ENCODE measurements at regions not wholly inside any gene's neighbourhood (a gene's known extent, or its start where the extent isn't known, plus 50 kb on each side); places are given as distances from the start of the nearest gene placed in this dataset.

DNA sequence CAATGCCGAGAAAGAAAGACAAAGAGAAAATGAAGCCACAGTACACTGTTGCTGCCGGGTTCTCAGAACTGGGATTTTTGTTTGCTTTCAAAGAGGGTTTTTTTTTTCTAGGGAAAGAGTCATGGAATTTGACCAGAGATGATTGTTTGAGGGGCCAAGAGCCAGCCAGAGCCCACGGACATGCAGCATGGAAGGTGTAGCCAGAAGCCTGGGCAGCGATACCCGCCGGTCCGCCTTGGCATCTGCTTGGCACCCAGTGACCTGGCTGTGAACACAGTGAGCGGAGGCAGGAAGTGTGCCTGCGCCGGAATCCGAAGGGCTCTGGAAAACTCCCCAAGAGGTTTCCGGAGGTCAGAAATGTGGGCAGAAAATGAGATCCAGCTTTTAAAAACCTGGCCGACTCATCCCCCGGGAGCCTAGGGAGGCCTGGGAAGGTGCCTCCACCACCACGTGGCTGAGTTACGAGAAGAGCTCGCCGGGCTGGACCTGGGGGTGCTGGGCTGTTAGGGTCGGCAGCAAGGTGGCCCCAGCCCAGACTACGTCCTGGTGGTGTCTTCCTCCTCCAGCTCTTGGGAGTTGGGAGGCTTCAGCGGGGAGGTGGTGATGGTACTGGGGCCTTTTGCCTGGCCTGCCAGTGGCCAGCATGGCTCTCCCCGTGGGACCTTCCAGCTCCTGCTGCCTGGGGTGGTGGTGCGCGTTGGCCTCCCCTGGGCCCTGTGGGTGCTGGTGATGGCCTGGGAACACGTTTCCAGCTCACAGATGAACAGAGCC lies 61.6 kb upstream of the PPARA start:
- H3K4me2 ChIP-seq (ENCODE audit: low read depth, low read length, poor library complexity, severe bottlenecking) = no peak overlapping the region
- no peak overlapping the region for H3K4me3 ChIP-seq (ENCODE audit: insufficient read depth, low read length, poor library complexity, severe bottlenecking)

DNA sequence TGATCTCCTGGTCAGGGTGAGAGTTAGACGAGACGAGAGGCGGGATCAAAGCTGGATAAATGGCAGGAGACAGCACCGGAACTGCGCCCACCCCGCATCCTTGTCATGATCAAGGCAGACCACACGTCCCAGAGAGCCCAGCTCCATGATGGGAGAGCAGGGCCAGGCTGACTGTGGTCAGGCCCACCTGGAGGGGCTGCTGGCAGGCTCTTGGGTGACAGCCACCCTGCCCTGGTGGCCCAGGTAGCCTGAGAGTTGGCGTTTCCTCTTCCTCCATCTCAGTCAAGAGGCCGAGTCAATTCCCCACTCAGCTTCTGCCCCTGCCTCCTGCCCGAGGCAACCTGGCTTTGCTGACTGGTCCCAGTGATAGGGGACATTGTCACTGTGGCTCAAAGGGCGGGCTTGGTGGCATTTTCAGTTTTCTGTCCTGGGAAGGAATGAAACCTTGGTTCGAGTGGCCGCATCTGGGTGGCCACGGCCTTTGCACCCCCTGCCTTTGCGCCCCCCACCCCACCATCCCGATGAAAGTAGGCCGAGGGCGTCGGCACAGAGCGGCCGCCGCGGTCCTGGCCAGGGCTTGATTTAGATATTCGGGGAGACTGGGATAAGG lies 60.8 kb upstream of the PPARA start:
- Histone ChIP-seq H3K4me3 (ENCODE audit: insufficient read depth, low read length, poor library complexity, severe bottlenecking) (no peak overlapping the region), H3K27ac (ENCODE audit: low read depth, low read length) (no peak overlapping the region), H3K9me3 (ENCODE audit: insufficient read depth, low read length) (no peaks in the 10 kb centered on the region), H3K27me3 (ENCODE audit: low read length) (no peaks in the 10 kb centered on the region), H4K20me1 (ENCODE audit: low read depth, low read length) (no peaks in the 10 kb centered on the region), H3K79me2 (ENCODE audit: insufficient read depth, low read length) (no peaks in the 10 kb centered on the region), H3K9ac (ENCODE audit: low read length) (no peak overlapping the region), H3K36me3 (ENCODE audit: low read length) (no peaks in the 10 kb centered on the region), H3F3A (ENCODE audit: insufficient read depth) (no peaks in the 10 kb centered on the region), H3K4me2 (ENCODE audit: low read depth, low read length, poor library complexity, severe bottlenecking) (no peak overlapping the region), H2AFZ (ENCODE audit: low read depth, low read length, severe bottlenecking) (no peak overlapping the region), H3K9me2 (replicated peaks; ENCODE audit: insufficient read depth, low read length) (no peaks in the 10 kb centered on the region)
- TF ChIP-seq, protein P1, sequence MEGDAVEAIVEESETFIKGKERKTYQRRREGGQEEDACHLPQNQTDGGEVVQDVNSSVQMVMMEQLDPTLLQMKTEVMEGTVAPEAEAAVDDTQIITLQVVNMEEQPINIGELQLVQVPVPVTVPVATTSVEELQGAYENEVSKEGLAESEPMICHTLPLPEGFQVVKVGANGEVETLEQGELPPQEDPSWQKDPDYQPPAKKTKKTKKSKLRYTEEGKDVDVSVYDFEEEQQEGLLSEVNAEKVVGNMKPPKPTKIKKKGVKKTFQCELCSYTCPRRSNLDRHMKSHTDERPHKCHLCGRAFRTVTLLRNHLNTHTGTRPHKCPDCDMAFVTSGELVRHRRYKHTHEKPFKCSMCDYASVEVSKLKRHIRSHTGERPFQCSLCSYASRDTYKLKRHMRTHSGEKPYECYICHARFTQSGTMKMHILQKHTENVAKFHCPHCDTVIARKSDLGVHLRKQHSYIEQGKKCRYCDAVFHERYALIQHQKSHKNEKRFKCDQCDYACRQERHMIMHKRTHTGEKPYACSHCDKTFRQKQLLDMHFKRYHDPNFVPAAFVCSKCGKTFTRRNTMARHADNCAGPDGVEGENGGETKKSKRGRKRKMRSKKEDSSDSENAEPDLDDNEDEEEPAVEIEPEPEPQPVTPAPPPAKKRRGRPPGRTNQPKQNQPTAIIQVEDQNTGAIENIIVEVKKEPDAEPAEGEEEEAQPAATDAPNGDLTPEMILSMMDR (IDR thresholded peaks at IDR 0.05; ENCODE audit: insufficient read depth, low read length, poor library complexity, severe bottlenecking) = no peak
- no peak for TF ChIP-seq EZH2phosphoT487 (conservative IDR thresholded peaks at IDR 0.05; ENCODE audit: low read length)

More for the DNA sequence above, 61.6 kb upstream of the PPARA start:
- Histone ChIP-seq H4K20me1 (ENCODE audit: low read depth, low read length) (no peaks in the 10 kb centered on the region), H3K36me3 (ENCODE audit: low read length) (no peaks in the 10 kb centered on the region), H3K9ac (ENCODE audit: low read length) (no peak overlapping the region), H2AFZ (ENCODE audit: low read depth, low read length, severe bottlenecking) (no peak overlapping the region), H3K27ac (ENCODE audit: low read depth, low read length) (no peak overlapping the region), H3K27me3 (ENCODE audit: low read length) (no peaks in the 10 kb centered on the region), H3K79me2 (ENCODE audit: insufficient read depth, low read length) (no peaks in the 10 kb centered on the region), H3K9me3 (ENCODE audit: insufficient read depth, low read length) (no peaks in the 10 kb centered on the region), H3F3A (ENCODE audit: insufficient read depth) (no peaks in the 10 kb centered on the region), H3K9me2 (replicated peaks; ENCODE audit: insufficient read depth, low read length) (no peaks in the 10 kb centered on the region)
- TF ChIP-seq, protein P1 (IDR thresholded peaks at IDR 0.05; ENCODE audit: insufficient read depth, low read length, poor library complexity, severe bottlenecking) = no peak
- TF ChIP-seq EZH2phosphoT487 (conservative IDR thresholded peaks at IDR 0.05; ENCODE audit: low read length) = no peak

DNA sequence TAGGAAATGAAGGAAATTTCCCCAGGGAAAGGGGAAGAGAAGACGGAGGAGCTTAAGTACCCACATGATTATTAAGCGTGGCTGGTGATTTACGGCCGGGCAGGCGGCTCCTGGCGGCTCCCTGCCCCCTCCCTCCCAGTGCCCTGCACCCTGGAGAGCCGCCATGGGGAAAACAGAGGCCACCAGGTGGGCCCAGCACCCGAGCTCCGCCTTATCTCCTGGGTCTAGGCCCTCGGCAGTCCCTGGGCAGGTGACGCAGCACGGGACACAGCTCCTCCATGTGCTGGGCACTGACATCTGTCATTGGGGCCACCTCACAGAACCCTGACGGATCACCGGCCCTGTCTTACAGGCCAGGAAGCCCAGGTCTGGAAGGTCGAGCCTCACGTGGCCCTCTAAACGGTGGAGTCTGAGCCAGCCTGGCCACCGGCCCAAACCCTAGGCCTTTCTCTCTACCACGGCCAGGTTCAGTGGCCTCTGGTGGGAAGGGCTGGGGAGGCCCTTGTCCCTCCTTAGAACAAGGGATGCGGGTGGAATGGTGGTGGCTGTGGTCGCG lies 60.2 kb upstream of the PPARA start:
- Histone ChIP-seq H3K9me2 (replicated peaks; ENCODE audit: insufficient read depth, low read length) (no peaks in the 10 kb centered on the region), H3K9ac (ENCODE audit: low read length) (no peak overlapping the region), H3K79me2 (ENCODE audit: insufficient read depth, low read length) (no peaks in the 10 kb centered on the region), H4K20me1 (ENCODE audit: low read depth, low read length) (no peaks in the 10 kb centered on the region), H3F3A (ENCODE audit: insufficient read depth) (no peaks in the 10 kb centered on the region), H3K27me3 (ENCODE audit: low read length) (no peaks in the 10 kb centered on the region), H3K36me3 (ENCODE audit: low read length) (no peaks in the 10 kb centered on the region), H3K4me3 (ENCODE audit: insufficient read depth, low read length, poor library complexity, severe bottlenecking) (no peak overlapping the region), H3K9me3 (ENCODE audit: insufficient read depth, low read length) (no peaks in the 10 kb centered on the region), H2AFZ (ENCODE audit: low read depth, low read length, severe bottlenecking) (no peak overlapping the region), H3K4me2 (ENCODE audit: low read depth, low read length, poor library complexity, severe bottlenecking) (no peak overlapping the region), H3K27ac (ENCODE audit: low read depth, low read length) (no peak overlapping the region)
- TF ChIP-seq, protein P1 (IDR thresholded peaks at IDR 0.05; ENCODE audit: insufficient read depth, low read length, poor library complexity, severe bottlenecking) = no peak
- no peak for TF ChIP-seq EZH2phosphoT487 (conservative IDR thresholded peaks at IDR 0.05; ENCODE audit: low read length)

Measured in SU-DHL-6 (cell line).